ENCODE measurements at regions not wholly inside any gene's neighbourhood (a gene's known extent, or its start where the extent isn't known, plus 50 kb on each side); places are given as distances from the start of the nearest gene placed in this dataset.
"Not testable (repeated sequence)": the region's sequence is repeated elsewhere in the genome, so short reads cannot be mapped to it uniquely, and the experiment has no call there.

DNA sequence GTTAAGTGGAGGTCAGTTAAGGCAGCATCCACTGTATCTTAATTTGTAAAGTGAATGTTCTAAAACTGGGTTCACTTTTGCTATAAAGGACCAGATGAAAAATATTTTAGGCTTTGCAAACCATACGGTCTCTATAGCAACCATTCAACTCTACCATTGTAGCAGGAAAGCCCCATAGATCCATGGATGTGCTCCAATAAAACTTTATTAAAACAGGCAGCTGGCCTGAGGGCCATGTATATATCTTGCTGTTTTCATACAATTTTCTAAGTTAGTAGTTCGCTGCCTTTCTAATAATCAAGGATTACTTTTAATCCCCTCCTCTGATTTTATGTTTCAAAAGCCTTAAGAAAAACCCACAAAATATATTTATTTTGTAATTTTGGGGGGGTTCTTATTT is 142.1 kb downstream of the FOXD4L6 start:
- H4K20me1 ChIP-seq (ENCODE audit: low read length); H3K4me2 ChIP-seq (ENCODE audit: low read length); H3K4me1 ChIP-seq (ENCODE audit: insufficient read depth, low read length); CTCF ChIA-PET; BruUV-seq (replicated peaks); H3K36me3 ChIP-seq (ENCODE audit: low read depth, low read length); H3K27ac ChIP-seq (ENCODE audit: low read length); POLR2A ChIA-PET (ENCODE audit: unreplicated experiment); ATAC-seq; H3F3A ChIP-seq (ENCODE audit: low read length, unreplicated experiment); H3K4me3 ChIP-seq (ENCODE audit: low read length); H3K9ac ChIP-seq (ENCODE audit: low read length); intact Hi-C loops (cut with micrococcal nuclease); H2AFZ ChIP-seq (ENCODE audit: low read length); H3K79me2 ChIP-seq (ENCODE audit: low read length); DNase-seq; H3K27me3 ChIP-seq (ENCODE audit: low read length); H3K9me2 ChIP-seq (replicated peaks; ENCODE audit: low read length); H3K9me3 ChIP-seq (ENCODE audit: low read length): not testable (repeated sequence)

- CTCF ChIA-PET; H3K27ac ChIP-seq (ENCODE audit: low read length); POLR2A ChIA-PET (ENCODE audit: unreplicated experiment); H3K4me3 ChIP-seq (ENCODE audit: low read length); H3K4me2 ChIP-seq (ENCODE audit: low read length); intact Hi-C loops (cut with micrococcal nuclease); H3K4me1 ChIP-seq (ENCODE audit: insufficient read depth, low read length); ATAC-seq; H3K27me3 ChIP-seq (ENCODE audit: low read length); H4K20me1 ChIP-seq (ENCODE audit: low read length); H3K79me2 ChIP-seq (ENCODE audit: low read length); H3K9me2 ChIP-seq (replicated peaks; ENCODE audit: low read length); H3K36me3 ChIP-seq (ENCODE audit: low read depth, low read length); H2AFZ ChIP-seq (ENCODE audit: low read length); H3K9ac ChIP-seq (ENCODE audit: low read length); H3K9me3 ChIP-seq (ENCODE audit: low read length); DNase-seq; H3F3A ChIP-seq (ENCODE audit: low read length, unreplicated experiment); BruUV-seq (replicated peaks): not testable (repeated sequence)
These were observed 153.1 kb downstream of the FOXD4L6 start for GRCh38 chr9:40975351-40975750.

GRCh38 chr9:40974912-40975311 is 153.6 kb downstream of the FOXD4L6 start:
- H3K4me2 ChIP-seq (ENCODE audit: low read length); POLR2A ChIA-PET (ENCODE audit: unreplicated experiment); H3K9ac ChIP-seq (ENCODE audit: low read length); H3K9me2 ChIP-seq (replicated peaks; ENCODE audit: low read length); H3K4me3 ChIP-seq (ENCODE audit: low read length); intact Hi-C loops (cut with micrococcal nuclease); H3K79me2 ChIP-seq (ENCODE audit: low read length); CTCF ChIA-PET; H3K36me3 ChIP-seq (ENCODE audit: low read depth, low read length); H3F3A ChIP-seq (ENCODE audit: low read length, unreplicated experiment); DNase-seq; H2AFZ ChIP-seq (ENCODE audit: low read length); H4K20me1 ChIP-seq (ENCODE audit: low read length); H3K27me3 ChIP-seq (ENCODE audit: low read length); BruUV-seq (replicated peaks); ATAC-seq; H3K27ac ChIP-seq (ENCODE audit: low read length); H3K4me1 ChIP-seq (ENCODE audit: insufficient read depth, low read length); H3K9me3 ChIP-seq (ENCODE audit: low read length): not testable (repeated sequence)

DNA sequence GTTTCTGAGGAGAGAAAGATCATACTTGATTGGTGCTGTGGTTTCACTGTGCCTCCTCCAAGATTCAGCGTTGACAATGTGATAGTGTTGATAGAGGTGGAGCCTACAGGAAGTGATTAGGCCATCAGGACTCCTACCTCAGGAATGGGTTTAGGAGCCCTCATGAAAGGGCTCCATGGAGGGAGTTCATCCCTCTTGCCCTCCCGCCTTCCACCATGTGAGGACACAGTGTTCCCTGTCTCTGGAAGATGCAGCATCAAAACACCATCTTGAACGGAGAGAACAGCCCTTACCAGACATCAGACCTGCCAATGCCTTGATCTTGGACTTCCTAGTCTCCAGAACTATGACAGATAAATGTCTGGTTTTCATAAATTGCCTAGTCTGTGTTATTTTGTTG is 156.7 kb downstream of the FOXD4L6 start:
- DNase-seq; POLR2A ChIA-PET (ENCODE audit: unreplicated experiment): not testable (repeated sequence)

GRCh38 chr9:40970340-40970739 is 158.1 kb downstream of the FOXD4L6 start:
- CTCF ChIA-PET; H3K27ac ChIP-seq (ENCODE audit: low read length); H3K9me3 ChIP-seq (ENCODE audit: low read length); H3K4me3 ChIP-seq (ENCODE audit: low read length); BruUV-seq (replicated peaks); H3K9ac ChIP-seq (ENCODE audit: low read length); H3K4me2 ChIP-seq (ENCODE audit: low read length); H2AFZ ChIP-seq (ENCODE audit: low read length); ATAC-seq; H3F3A ChIP-seq (ENCODE audit: low read length, unreplicated experiment); DNase-seq; H3K36me3 ChIP-seq (ENCODE audit: low read depth, low read length); H3K27me3 ChIP-seq (ENCODE audit: low read length); intact Hi-C loops (cut with micrococcal nuclease); H3K79me2 ChIP-seq (ENCODE audit: low read length); H3K9me2 ChIP-seq (replicated peaks; ENCODE audit: low read length); H3K4me1 ChIP-seq (ENCODE audit: insufficient read depth, low read length); H4K20me1 ChIP-seq (ENCODE audit: low read length); POLR2A ChIA-PET (ENCODE audit: unreplicated experiment): not testable (repeated sequence)
- TF ChIP-seq, protein P1, sequence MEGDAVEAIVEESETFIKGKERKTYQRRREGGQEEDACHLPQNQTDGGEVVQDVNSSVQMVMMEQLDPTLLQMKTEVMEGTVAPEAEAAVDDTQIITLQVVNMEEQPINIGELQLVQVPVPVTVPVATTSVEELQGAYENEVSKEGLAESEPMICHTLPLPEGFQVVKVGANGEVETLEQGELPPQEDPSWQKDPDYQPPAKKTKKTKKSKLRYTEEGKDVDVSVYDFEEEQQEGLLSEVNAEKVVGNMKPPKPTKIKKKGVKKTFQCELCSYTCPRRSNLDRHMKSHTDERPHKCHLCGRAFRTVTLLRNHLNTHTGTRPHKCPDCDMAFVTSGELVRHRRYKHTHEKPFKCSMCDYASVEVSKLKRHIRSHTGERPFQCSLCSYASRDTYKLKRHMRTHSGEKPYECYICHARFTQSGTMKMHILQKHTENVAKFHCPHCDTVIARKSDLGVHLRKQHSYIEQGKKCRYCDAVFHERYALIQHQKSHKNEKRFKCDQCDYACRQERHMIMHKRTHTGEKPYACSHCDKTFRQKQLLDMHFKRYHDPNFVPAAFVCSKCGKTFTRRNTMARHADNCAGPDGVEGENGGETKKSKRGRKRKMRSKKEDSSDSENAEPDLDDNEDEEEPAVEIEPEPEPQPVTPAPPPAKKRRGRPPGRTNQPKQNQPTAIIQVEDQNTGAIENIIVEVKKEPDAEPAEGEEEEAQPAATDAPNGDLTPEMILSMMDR (conservative IDR thresholded peaks at IDR 0.05; ENCODE audit: low read depth, low read length): peak; percentile 44; the same call in 1 of the 2 replicates

More for the DNA sequence above, 156.7 kb downstream of the FOXD4L6 start:
- BruUV-seq (replicated peaks); H3K9me2 ChIP-seq (replicated peaks; ENCODE audit: low read length); CTCF ChIA-PET; H3K4me3 ChIP-seq (ENCODE audit: low read length); H3K4me1 ChIP-seq (ENCODE audit: insufficient read depth, low read length); H3K36me3 ChIP-seq (ENCODE audit: low read depth, low read length); intact Hi-C loops (cut with micrococcal nuclease); ATAC-seq; H3K4me2 ChIP-seq (ENCODE audit: low read length); H3F3A ChIP-seq (ENCODE audit: low read length, unreplicated experiment); H3K9ac ChIP-seq (ENCODE audit: low read length); H3K79me2 ChIP-seq (ENCODE audit: low read length); H2AFZ ChIP-seq (ENCODE audit: low read length); H4K20me1 ChIP-seq (ENCODE audit: low read length); H3K27ac ChIP-seq (ENCODE audit: low read length); H3K27me3 ChIP-seq (ENCODE audit: low read length); H3K9me3 ChIP-seq (ENCODE audit: low read length): not testable (repeated sequence)

DNA sequence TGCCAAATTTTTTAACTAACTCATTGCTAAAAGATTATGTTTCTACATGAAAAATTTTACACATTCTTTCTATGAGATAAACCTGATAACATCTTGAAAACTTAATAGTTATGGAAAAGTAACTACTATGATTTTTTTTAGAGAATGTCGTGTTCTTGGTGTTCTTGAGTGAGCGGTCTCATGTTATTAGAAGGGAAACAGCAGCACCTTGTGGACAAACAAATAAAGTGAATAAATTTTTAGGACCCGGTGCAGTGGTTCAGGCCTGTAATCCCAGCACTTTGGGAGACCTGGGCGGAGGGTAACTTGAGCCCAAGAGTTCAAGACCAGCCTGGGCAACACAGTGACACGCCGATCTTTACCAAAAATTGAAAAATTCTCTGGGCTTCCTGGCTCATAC is 166.0 kb downstream of the FOXD4L6 start:
- H3K9me2 ChIP-seq (replicated peaks; ENCODE audit: low read length); H3K4me2 ChIP-seq (ENCODE audit: low read length); intact Hi-C loops (cut with micrococcal nuclease); H3F3A ChIP-seq (ENCODE audit: low read length, unreplicated experiment); BruUV-seq (replicated peaks); H3K9ac ChIP-seq (ENCODE audit: low read length); CTCF ChIA-PET; H4K20me1 ChIP-seq (ENCODE audit: low read length); H3K4me1 ChIP-seq (ENCODE audit: insufficient read depth, low read length); H3K36me3 ChIP-seq (ENCODE audit: low read depth, low read length); H2AFZ ChIP-seq (ENCODE audit: low read length); POLR2A ChIA-PET (ENCODE audit: unreplicated experiment); H3K9me3 ChIP-seq (ENCODE audit: low read length); H3K27me3 ChIP-seq (ENCODE audit: low read length); DNase-seq; H3K27ac ChIP-seq (ENCODE audit: low read length); H3K79me2 ChIP-seq (ENCODE audit: low read length); H3K4me3 ChIP-seq (ENCODE audit: low read length); ATAC-seq: not testable (repeated sequence)
